Hepatocyte (in vitro differentiated cells): ENCODE measurements at regions not wholly inside any gene's neighbourhood (a gene's known extent, or its start where the extent isn't known, plus 50 kb on each side); places are given as distances from the start of the nearest gene placed in this dataset.

Source experiments
- EZH2 ChIP-seq: fragments of 200-600 bp; sonication (generic); IDR thresholded peaks from 2 replicates; pipeline ENCODE4 v1.6.1; 2016; ENCODE audit warnings: antibody characterized with exemption, mild to moderate bottlenecking, borderline replicate concordance
- TF ChIP-seq, protein P1 (sequence below): fragments of 200-600 bp; sonication (generic); IDR thresholded peaks from 2 replicates; pipeline ENCODE4 v1.5.1; 2016; ENCODE audit warnings: antibody characterized with exemption, mild to moderate bottlenecking; ENCODE audit not compliant: poor library complexity

DNA sequence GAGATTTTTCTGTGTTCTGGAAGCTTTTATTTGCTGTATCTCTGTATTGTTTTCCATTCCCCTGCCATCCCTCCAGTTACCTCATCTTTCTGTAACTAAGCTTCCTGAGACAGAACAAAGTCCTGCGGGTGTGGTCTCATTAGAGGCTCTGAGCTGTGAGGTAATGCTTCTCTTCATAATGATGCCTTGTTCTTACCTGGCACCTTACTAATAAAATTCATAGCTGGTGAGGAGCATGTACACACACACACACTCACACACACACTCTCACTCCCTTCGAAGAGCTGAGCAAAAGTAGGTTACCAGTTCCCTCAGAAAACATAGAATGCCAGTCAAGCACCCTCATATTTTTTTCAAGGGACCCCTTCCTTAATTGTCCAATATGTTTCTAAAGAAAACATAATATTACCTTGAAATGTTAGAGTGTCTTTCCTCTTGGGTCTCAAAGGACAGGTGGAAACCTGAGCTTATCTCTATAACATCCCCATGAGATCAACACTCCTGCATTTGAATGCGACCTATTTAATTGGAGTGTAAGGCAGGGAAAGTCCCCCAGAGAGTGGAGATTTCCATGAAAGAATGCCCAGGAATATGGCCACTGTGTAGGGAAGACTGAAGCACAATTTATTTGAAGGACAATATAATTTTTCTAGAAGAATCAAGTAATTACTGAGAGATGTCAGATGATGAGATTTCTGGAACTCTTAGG, 161.6 kb upstream of the NCK2 start:
- TF ChIP-seq, protein P1, sequence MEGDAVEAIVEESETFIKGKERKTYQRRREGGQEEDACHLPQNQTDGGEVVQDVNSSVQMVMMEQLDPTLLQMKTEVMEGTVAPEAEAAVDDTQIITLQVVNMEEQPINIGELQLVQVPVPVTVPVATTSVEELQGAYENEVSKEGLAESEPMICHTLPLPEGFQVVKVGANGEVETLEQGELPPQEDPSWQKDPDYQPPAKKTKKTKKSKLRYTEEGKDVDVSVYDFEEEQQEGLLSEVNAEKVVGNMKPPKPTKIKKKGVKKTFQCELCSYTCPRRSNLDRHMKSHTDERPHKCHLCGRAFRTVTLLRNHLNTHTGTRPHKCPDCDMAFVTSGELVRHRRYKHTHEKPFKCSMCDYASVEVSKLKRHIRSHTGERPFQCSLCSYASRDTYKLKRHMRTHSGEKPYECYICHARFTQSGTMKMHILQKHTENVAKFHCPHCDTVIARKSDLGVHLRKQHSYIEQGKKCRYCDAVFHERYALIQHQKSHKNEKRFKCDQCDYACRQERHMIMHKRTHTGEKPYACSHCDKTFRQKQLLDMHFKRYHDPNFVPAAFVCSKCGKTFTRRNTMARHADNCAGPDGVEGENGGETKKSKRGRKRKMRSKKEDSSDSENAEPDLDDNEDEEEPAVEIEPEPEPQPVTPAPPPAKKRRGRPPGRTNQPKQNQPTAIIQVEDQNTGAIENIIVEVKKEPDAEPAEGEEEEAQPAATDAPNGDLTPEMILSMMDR: no peak
- TF ChIP-seq EZH2: no peak
